NCI-H2171 treated with DMSO at 0.1 percent for 48 hours (cell line): ENCODE measurements at regions not wholly inside any gene's neighbourhood (a gene's known extent, or its start where the extent isn't known, plus 50 kb on each side); places are given as distances from the start of the nearest gene placed in this dataset.

Experiments
- DNase-seq: peaks from one replicate; lab custom pipeline; 2025; lab: John Stamatoyannopoulos, UW

DNA sequence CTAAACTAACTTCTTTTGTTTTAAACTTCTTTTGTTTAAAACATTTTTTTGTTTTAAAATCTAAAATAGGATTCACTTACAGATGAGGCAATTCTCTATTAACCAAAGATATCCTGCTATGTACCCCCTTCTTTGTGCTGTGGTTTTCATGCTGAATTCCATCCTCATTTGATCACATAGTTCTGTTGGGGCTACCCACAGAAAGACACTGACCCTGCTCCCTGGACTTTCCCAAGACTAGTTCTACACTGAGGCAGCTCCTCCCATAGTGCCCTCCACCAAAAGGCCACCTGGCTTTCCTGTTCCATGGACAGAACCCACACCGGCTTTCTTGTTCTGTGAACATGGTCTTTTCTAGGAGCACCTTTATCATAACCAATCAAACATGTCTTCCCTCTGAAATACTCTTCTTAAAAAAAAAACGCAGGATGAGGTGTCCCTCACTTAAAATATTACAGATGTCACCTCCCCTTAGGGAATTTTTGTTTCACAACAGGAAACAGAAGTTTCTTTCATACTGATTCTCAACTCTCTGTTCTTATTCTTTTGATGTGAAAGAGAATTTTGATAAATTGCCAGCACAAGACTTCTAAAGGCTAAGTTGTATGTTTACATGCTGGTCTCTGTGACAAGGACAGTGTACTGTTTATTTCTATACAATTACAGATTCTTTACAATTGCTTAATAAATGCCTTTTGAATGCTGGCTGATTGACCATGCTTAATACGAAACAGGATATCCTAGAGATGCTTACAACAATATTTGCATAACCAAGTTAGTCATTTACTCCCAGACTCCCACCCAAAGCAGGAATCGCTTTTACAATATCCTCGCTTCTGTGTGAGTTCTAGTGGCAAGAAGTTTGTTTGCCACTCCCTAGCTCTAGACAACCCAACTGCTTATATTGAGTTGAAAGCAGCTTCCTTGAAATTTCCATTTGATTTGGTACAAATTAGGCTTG is 300.4 kb downstream of the DTWD2 start:
- DNase-seq: no peak

GRCh38 chr5:118687100-118687499 is 301.2 kb downstream of the DTWD2 start:
- DNase-seq: no peak

- DNase-seq: no peak
Measured at GRCh38 chr5:118681655-118682054, 306.7 kb downstream of the DTWD2 start.

DNA sequence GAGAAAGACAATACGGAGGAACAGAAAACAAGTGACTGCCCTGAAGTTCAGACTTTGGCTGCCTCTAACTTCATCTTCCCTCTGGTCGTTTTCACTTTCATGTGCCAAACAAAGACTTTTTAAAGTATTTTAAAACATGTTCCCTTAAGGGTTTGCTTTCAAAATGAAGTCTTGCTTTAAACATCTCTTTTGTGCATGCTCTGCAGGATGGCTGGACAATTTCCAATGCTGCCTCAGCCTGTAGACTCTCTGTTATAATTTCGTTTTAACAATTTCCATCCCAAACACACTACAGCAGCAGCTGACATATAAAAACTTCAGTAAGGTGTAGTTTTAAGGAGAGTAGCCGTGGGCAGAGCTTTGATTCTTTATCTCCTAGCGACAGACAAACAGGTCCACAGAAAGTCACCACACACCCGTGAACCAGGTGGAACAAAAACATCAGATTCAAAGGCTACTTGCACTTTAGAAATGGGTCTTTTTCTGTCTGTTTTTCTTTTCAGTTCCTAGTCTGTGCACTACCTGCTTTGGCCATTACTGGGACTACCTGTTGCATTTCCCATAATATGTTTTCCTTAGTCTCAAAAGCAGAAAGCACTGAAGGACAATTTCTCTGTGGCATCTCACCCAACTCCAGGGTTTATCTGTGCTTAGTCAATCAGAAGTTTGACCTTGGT is 308.9 kb downstream of the DTWD2 start:
- no peak for DNase-seq

DNA sequence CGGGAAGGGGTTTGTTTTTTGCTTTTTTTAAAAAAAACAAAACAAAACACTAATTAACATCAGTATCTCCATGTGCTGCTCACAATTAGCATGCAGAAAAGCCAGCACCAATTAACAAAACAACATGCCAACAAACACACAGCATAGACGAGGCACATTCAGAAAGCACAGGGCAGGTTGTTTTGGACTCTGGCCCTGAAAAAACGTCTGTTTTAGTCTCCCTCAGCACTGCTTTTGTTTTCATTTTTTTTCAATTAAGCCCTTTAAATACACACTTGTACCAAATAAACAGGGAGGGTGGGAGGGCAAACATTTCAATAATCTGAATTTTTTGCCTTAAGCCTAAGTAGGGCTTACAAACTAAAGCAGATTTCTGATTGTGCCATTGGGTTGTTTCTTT is 309.6 kb downstream of the DTWD2 start:
- no peak for DNase-seq

DNA sequence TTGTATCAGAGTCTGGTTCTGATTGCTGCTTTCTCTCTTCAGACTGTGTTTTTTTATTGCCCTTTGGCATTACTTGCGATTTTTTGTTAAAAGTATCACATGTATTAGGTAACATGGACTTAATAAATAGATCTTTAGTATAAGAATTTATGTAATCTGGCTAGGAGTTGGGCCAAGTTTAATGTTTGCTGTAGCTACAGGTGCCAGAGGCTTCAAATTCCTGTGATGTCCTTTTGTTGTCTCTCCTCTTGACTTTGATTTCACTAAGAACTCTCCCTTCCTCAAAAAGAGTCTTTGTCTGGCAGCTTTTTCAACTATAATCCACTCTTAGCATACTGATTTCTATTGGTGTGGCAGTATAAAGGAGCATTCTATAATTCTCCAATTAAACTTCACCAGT is 313.1 kb downstream of the DTWD2 start:
- DNase-seq: no peak

GRCh38 chr5:118657576-118657975 is 330.8 kb downstream of the DTWD2 start:
- DNase-seq: no peak

DNA sequence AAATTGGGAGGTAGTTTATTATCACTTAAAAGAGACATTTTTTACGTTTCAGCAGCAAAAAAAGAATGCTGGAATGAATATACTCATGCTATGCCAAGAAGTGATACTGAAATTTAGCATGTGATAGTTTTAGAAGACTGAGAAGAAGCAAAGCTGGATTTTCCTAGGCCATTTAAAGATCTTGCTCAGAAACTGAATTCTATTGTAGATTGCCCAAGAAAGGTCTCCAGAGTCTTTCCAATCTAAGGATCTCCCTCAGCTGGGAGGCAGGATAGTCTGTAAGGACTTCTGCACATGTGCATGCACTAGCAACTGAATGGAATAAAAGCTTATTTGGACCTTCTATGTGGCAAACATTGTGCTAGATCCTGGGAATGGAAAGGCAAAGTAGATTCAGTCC is 334.5 kb downstream of the DTWD2 start:
- DNase-seq: no peak

DNA sequence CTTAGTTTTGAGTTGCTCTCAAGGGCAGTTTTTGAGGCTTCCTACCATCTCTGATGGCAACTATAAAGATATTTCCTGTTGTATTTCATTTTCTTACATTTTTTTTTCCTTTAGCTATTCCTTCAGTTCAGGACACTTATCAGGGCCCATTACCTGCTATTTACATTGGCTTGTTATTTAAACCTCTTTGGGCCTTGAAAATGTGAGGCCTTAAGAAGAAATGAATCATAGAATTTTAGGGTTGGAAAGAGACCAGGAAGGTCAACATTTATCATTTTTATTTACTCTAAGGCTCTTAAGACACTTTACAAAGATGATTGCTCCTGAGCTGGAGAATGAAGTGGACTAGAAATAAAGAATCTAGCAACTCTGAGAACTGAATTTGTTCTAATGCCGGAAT is 335.2 kb downstream of the DTWD2 start:
- no peak for DNase-seq

DNA sequence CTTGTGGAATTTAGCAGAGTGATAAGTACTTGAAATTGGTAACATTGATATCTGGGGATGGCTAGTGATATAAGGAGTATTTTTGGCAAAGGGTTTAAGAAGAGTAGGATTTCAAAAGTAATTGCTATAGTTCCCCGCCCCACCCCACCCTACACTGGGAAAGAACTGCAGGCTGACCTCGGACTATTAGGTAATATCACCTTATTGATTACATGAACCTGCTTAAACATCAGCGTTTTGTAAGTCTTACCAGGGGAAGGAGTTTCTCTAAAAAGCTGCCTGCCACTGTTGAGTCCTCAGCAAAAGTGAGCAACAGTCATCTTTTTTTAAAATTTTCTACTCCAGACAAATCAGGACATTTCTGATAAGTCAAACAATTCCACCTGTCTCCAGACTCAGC is 337.3 kb downstream of the DTWD2 start:
- no peak for DNase-seq

DNA sequence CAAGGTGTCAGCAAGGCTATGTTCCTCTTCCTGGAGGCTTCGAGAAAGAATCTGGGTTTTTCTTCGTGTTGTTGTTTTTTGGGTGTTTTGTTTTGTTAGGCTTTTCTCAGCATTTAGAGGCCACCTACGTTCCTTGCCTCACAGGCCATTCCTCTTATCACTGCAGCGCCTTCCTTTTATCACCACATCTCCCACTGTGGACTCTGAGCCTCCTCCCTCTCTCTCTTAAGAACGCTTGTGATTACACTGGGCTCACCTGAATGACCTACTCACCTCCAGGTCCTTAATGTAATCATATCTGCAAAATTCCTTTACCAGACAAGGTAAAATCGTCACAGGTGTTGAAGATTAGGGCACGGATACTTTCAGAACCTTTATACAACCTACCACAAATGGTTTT is 340.8 kb downstream of the DTWD2 start:
- no peak for DNase-seq

- DNase-seq: no peak
Measured at GRCh38 chr5:118646917-118647316, 341.4 kb downstream of the DTWD2 start.

GRCh38 chr5:118637947-118638670 is 350.2 kb downstream of the DTWD2 start:
- DNase-seq: no peak

- no peak for DNase-seq
Measured at GRCh38 chr5:118628660-118629354, 359.5 kb downstream of the DTWD2 start.

GRCh38 chr5:118620233-118620632 is 368.1 kb downstream of the DTWD2 start:
- no peak for DNase-seq

- no peak for DNase-seq
Measured at GRCh38 chr5:118619823-118620222, 368.5 kb downstream of the DTWD2 start.

DNA sequence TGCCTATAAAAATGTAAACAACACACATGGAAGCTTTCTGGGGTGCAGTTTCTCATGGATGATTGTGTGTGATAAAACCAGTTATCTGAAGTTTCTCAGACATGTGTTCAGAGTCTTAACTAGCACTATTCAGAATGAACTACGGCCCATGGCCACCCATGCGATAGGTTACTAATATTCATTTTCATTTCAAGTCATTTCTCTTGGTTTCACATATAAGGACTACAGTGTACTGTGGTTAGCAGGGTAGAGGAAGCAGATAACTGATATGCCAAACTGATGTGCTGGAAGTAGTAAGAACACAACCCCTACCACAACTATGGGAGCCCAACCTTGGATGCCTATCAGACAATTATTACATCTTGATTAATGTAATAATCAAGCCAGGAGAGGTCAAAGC is 372.1 kb downstream of the DTWD2 start:
- no peak for DNase-seq

DNA sequence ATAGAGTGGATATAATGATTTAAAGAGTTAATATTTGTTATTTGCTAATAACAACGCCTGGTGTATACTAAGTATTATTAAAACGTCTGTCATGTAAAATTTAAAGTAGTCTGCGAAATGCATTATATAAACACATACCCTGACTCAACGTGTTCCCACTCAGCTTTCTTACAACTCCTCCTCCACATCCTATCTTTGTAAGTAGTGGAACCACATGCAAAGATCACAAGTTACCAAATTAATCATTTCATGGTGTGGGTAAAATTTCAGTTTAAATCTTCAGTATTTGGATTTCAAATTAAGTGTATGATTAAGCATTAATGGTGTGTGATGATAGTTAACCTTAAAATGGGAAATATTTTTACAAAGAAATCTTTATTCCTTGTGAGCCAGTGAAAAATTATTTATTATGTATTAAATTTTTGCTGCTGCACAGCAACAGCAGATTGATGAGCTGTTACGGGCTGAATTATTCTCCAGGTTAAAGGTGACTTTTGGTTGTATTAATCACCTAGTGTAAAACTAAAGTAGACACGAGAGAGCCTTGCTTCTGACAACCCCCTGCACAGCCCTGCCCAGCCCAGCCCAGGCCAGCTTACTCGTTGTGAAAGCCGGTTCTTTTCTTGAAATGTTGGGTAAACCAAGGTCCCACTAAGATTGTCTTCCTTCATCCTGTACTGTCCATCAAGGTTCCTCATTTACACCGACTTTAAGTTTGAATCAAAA is 373.5 kb downstream of the DTWD2 start:
- no peak for DNase-seq

- no peak for DNase-seq
Measured at GRCh38 chr5:118611332-118611945, 376.9 kb downstream of the DTWD2 start.

DNA sequence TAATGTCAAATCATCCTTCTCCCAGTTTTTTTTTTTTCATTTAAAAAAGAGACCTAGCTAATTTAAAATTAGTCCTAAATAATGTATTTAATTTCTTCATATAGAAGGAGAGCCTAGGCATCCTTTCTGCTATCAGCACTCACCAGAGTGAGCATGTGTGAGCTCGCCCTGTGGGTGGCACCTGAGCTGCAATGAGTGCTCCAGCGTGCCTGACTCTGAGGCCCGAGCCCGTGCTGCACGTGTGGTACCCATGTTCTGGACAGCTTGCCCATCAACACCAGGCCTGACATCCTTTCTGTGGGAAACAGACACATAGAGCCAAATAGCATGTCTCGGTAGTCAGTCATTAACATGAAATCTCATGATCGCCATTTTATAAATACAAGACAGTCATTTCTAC is 381.4 kb downstream of the DTWD2 start:
- DNase-seq: no peak

- DNase-seq: no peak
Measured at GRCh38 chr5:118605761-118606160, 382.6 kb downstream of the DTWD2 start.
